Right lobe of liver (tissue), 6 donors: ENCODE measurements at regions not wholly inside any gene's neighbourhood (a gene's known extent, or its start where the extent isn't known, plus 50 kb on each side); places are given as distances from the start of the nearest gene placed in this dataset.
"Not testable (repeated sequence)": the region's sequence is repeated elsewhere in the genome, so short reads cannot be mapped to it uniquely, and the experiment has no call there.

ENCODE experiments used
- ATAC-seq, 4 donors: fragments of 200-7000 bp; cut with Tn5 transposase; one replicate each; pipeline ENCODE4 v1.9.1; 2020; ENCODE audit warnings: mild to moderate bottlenecking in 4 of 4, moderate library complexity in 4 of 4
- DNase-seq, 3 donors: peaks; one replicate each; pipeline ENCODE4 v3.0.0-alpha.2; 2020
- H3K27ac ChIP-seq, 3 donors: fragments of 200-600 bp; one replicate each; pipeline ENCODE4 v1.8.0; 2022
- H3K27me3 ChIP-seq, 2 donors: fragments of 200-600 bp; one replicate each; pipeline ENCODE4 v1.8.0; 2022
- H3K36me3 ChIP-seq, 4 donors: fragments of 200-600 bp; sonication (generic) in 1 of 4; one replicate each; pipeline versions ENCODE4 v1.5.1 to v1.8.0; 2017 to 2022; ENCODE audit warnings: control low read depth in 1 of 4
- H3K4me1 ChIP-seq, 4 donors: fragments of 200-600 bp; sonication (generic) in 1 of 4; one replicate each; pipeline versions ENCODE4 v1.5.1 to v1.8.0; 2017 to 2022; ENCODE audit warnings: control low read depth in 1 of 4
- H3K4me3 ChIP-seq, 3 donors: fragments of 200-600 bp; one replicate each; pipeline ENCODE4 v1.8.0; 2022
- H3K9me3 ChIP-seq, 4 donors: fragments of 200-600 bp; sonication (generic) in 1 of 4; one replicate each; pipeline versions ENCODE4 v1.5.1 to v1.8.0; 2017 to 2022; ENCODE audit warnings: control low read depth in 1 of 4
- WGBS: methylation state at CpG from one replicate; pipeline ENCODE4 v1.1.6; 2018; ENCODE audit warnings: low coverage, low lambda C conversion rate; ENCODE audit not compliant: insufficient coverage; ENCODE audit errors: missing lambda C conversion rate; 5-methylcytosine and 5-hydroxymethylcytosine counted together
- intact Hi-C, 2 donors: fragments of 100-400 bp; cut with DNase I; formaldehyde crosslinking; loops; one replicate each; pipeline versions ENCODE4 v1.11.2 to v1.14.1; 2022
- donor health status: DM: no; HTN: yes; CAD: no.
- donor health status: DM: no; HTN: no; CAD: no.
- donor health status: DM: no; HTN: no; CAD: no.
- donor health status: DM: no; HTN: yes; CAD: no.
- donor health status: DM: no; HTN: yes; CAD: no.

DNA sequence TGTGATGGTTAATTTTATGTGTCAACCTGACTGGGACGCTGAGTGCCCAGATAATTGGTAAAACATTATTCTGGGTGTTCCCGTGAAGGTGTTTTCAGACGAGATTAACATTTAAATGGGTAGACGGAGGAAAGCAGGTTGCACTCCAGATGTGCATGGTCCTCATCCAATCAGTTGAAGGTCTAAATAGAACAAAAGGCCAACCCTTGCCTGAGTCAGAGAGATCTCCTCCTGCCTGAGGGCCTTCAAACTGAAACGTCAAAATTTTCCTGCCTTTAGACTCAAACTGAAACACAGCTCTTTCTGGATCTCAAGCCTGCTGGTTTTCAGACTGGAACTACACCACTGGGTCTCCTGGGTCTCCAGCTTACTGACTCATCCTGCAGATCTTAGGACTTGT lies 73.5 kb downstream of the NPIPA8 start:
- ATAC-seq, H3K36me3 ChIP-seq, H3K4me1 ChIP-seq, H3K27ac ChIP-seq, H3K27me3 ChIP-seq, DNase-seq, H3K4me3 ChIP-seq, intact Hi-C loops, H3K9me3 ChIP-seq: not testable (repeated sequence)
- WGBS: no CpG with 5 or more reads among the region's 5 CpGs

DNA sequence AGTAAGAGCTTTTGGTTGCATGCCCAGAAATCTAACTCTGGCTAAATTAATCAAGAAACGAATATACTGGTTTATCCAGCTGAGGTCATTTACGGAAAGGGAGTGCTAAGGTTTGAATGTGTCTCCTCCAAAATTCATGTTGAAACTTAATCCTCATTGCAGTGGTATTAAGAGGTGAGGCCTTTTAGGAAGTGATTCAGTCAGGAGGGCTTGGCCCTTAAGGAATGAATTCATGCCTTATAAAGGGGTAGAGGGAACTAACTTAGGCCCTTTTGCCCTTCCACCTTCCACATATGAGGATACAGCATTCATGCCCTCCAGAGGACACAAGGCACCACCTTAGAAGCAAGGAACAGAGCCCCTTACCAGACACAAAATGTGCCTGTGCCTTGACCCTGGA lies 74.7 kb downstream of the NPIPA8 start:
- DNase-seq, H3K27me3 ChIP-seq, H3K36me3 ChIP-seq, H3K9me3 ChIP-seq, ATAC-seq, H3K4me3 ChIP-seq, H3K4me1 ChIP-seq, H3K27ac ChIP-seq, intact Hi-C loops: not testable (repeated sequence)
- WGBS: no CpG with 5 or more reads among the region's 2 CpGs

DNA sequence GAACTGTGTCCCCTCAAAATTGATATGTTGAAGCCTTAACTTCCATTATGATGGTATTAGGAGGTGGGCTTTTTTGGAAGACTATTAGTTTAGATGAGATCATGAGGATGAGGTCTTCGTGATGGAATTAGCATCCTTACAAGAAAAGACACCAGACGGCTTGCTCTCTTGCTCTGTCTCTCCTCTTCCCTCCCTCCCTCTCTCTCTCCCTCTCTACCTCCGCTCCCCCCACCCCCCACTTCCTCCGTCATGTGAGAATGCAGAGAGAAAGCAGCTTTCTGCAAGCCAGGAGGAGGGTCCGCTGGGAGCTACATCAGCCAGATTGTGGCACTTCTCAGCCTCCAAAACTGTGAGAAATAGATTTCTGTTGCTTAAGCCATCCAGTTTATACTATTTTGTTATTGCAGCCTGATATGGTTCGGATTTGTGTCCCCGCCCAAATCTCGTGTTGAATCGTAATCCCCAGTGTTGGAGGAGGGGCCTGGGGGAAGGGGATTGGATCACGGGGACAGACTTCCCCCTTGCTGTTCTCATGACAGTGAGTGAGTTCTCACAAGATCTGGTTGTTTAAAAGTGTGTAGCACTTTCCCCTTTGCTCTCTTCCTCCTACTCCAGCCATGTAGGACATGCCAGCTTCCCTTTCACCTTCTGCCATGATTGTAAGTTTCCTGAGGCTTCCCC lies 76.9 kb downstream of the NPIPA8 start:
- no CpG with 5 or more reads among the region's 10 CpGs for WGBS
- ATAC-seq: not testable (repeated sequence)

DNA sequence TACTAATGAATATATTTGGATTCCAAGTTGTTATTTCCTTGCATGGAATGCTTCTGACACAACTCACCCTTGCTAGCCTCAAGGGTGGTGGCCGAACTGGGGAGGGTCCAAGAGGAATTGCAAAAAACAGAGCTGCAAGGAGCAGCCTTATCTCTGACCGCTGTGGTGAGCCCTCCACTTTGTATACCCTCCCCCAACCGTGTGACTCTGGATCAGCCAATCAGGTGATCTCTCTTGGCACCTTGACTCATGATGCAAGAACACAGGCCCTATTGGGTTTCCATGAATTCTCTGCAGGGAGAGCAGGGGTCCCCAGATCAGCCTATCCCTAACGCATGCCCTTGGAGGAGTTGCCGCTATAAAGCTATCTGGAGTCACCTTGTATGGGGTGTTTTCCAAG lies 83.6 kb downstream of the NPIPA8 start:
- H3K27ac ChIP-seq, H3K4me1 ChIP-seq, ATAC-seq, intact Hi-C loops, H3K4me3 ChIP-seq, H3K36me3 ChIP-seq, H3K27me3 ChIP-seq, H3K9me3 ChIP-seq, DNase-seq: not testable (repeated sequence)
- WGBS: no CpG with 5 or more reads among the region's 5 CpGs

More for the DNA sequence above, 76.9 kb downstream of the NPIPA8 start:
- intact Hi-C loops, H3K27ac ChIP-seq, H3K9me3 ChIP-seq, H3K36me3 ChIP-seq, DNase-seq, H3K4me3 ChIP-seq, H3K4me1 ChIP-seq, H3K27me3 ChIP-seq: not testable (repeated sequence)

DNA sequence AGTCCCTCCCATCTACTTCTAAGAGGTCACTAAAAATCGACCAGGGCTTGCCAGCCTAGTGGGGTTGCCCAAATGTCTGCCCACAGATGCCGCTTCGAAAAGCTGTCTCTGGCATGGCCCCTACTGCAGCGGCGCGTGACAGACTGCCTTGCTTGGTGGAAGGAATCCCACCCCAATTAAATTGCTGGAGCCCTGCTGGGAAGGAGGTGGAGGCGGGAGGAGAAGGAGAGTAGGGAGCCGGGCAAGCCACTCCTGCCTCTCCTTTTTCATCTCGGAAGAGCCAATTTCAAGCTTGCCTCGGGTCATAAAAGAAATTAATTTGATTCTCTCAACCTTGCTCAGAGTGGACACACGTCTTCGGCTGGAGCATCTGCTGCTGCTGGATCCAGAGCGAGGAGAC lies 106.0 kb downstream of the NPIPA8 start:
- WGBS: no CpG with 5 or more reads among the region's 13 CpGs
- H3K27me3 ChIP-seq, H3K4me3 ChIP-seq, H3K4me1 ChIP-seq, H3K27ac ChIP-seq, H3K9me3 ChIP-seq, DNase-seq, intact Hi-C loops, H3K36me3 ChIP-seq, ATAC-seq: not testable (repeated sequence)

DNA sequence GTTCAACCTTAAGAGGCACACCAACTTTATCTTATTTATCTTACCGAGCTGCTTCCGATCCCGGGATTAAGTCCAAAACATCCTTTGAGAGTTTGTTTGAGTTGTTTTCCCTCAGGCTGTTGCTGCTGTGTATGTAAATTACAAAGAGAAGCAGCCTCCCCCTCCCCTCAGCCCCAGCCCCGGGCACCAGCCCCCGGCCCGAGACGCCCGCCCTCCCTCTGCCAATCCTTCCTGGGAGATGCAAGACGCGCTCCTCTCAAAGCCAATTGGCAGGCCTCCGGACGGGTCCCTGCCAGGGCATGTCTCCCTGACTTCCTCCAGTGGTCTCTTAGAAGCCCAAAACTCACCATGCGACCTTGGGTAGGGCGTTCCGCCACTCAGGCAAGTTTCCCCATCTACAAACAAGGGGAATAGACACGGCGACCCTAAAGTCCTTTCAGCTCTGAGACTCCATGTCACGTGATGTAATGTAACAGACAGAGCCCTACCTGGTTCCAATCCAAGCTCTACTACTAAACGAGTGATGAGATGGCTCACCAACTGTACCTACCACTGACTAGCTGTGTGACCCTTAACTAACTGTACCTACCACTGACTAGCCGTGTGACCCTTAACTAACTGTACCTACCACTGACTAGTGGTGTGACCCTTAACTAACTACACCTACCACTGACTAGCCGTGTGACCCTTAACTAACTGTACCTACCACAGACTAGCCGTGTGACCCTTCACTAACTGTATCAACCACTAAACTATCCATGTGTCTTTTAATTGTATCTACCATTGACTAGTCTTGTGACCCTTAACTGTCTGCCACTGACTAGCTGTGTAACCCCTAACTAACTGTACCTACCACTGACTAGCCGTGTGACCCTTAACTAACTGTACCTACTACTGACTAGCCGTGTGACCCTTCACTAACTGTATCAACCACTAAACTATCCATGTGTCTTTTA lies 114.2 kb downstream of the NPIPA8 start:
- H3K27ac ChIP-seq, H3K4me1 ChIP-seq, DNase-seq, H3K9me3 ChIP-seq, H3K27me3 ChIP-seq, H3K36me3 ChIP-seq, ATAC-seq, intact Hi-C loops, H3K4me3 ChIP-seq: not testable (repeated sequence)
- WGBS: 31% methylated on average over 11 of the region's 24 CpGs

DNA sequence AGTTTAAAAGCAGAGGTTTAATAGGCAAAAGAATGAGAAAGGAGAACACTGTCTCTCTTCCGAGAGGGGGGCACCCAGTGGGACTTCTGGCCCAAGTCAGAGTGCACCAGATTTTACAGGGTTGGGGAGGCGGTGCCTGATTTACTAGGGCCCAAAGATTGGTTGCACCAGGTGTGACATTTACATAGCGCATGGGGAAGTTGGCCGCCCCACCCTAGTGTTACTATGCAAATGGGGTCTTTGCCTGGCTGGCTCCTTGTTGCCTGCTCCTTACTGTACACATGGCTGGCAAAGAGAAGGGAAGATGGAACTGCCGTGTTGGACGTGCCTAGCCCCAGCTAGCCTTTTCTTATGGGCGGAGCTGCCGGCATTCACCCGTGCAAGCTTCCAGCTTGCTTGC lies 118.8 kb downstream of the NPIPA8 start:
- H3K27me3 ChIP-seq, H3K27ac ChIP-seq, intact Hi-C loops, H3K4me3 ChIP-seq, ATAC-seq, H3K9me3 ChIP-seq, DNase-seq, H3K36me3 ChIP-seq, H3K4me1 ChIP-seq: not testable (repeated sequence)
- WGBS: 53% methylated on average over 5 of the region's 9 CpGs

DNA sequence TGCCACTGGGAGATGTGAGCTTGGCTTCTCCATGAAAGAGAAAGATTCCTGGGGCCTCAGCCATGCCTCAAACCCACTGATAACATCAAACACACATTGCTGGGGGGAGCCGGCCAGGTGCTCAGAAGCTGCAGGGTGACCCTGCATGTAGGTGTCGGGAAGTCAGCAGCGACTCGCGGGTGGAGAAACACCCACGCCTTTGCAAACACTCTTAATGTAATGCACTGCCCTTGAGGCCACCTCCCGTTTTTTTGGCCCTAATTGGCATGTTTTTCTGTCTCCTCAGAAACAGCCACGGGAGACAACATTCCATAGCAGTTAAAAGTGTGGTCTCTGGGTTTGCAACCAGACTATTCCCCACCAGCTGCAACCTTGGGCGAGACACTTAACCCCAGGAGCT lies 119.7 kb downstream of the NPIPA8 start:
- DNase-seq, H3K4me1 ChIP-seq, H3K36me3 ChIP-seq, H3K27ac ChIP-seq, H3K9me3 ChIP-seq, ATAC-seq, H3K27me3 ChIP-seq, intact Hi-C loops, H3K4me3 ChIP-seq: not testable (repeated sequence)
- 7% methylated on average over 5 of the region's 9 CpGs for WGBS

DNA sequence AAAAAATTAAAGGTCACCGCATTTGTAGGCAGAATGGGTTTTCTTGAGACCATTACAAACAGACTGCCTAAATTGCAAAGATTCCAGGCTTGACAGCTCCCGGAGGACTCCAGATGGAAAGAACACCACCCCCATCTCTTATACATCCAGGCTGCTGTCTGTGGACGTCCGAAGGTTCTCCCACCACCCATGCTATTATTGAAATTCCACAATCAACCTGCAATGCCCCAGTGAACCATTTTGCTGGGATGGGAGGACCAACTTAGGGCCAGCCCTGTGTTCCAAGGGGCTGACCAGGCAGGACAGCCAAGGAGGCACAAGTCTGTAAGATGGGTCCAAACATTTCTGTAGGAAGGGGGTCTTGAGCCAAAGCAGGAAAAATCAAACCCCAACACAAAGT lies 122.7 kb downstream of the NPIPA8 start:
- intact Hi-C loops, DNase-seq, H3K9me3 ChIP-seq, H3K4me3 ChIP-seq, H3K36me3 ChIP-seq, H3K27me3 ChIP-seq, H3K4me1 ChIP-seq, H3K27ac ChIP-seq: not testable (repeated sequence)
- WGBS: 46% methylated on average over 3 of the region's 4 CpGs
- ATAC-seq: peak in 1 of 4 donors; percentile 35

DNA sequence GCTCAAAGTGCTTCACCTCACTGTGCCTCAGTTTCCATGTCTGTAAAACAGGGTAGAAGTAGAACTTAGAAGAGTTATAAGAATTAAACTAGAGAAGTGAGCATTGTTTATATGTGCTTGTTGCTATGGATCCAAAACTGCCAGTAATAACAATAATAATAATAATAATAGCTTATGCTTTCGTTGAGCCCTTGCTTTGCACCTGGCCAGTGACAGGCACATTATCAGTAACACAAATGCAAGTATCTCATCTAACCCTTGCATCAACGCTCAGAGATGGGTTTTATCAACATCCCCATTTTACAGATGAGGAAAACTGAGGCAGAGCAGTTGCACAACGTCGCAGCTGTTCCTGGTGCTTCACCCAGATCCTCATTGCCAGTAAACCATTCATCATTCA lies 125.0 kb downstream of the NPIPA8 start:
- 88% methylated on average over 1 of the region's 4 CpGs for WGBS
- H3K9me3 ChIP-seq, H3K27me3 ChIP-seq, H3K4me3 ChIP-seq, H3K27ac ChIP-seq, H3K4me1 ChIP-seq, H3K36me3 ChIP-seq, intact Hi-C loops, DNase-seq, ATAC-seq: not testable (repeated sequence)

DNA sequence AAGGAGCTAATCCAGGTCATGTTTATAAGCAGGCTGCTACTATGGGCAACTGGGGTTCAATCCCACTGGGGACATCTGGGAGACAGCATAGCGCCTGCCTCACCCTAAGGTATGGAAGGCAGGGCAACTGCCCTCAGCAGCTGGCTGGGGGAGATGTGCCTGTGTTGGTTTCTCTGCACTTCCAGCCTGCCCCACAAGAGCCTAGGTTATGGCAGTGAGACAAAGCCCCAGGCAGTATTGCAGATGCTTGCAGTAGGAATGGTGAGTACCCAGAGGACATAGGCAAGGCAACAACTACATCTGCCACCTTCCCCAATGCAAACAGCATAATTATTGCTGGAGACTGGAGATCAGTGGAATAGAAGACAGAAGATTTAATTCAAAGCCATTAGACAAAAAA lies 131.8 kb downstream of the NPIPA8 start:
- H3K27ac ChIP-seq, H3K9me3 ChIP-seq, intact Hi-C loops, DNase-seq, H3K36me3 ChIP-seq, H3K27me3 ChIP-seq, H3K4me3 ChIP-seq, H3K4me1 ChIP-seq: not testable (repeated sequence)
- ATAC-seq: peak in 1 of 4 donors; percentile 21
- no CpG with 5 or more reads among the region's 1 CpG for WGBS
